ENCODE measurements at regions not wholly inside any gene's neighbourhood (a gene's known extent, or its start where the extent isn't known, plus 50 kb on each side); places are given as distances from the start of the nearest gene placed in this dataset.

GRCh38 chr16:61149709-61150108, 886.5 kb downstream of the CDH8 start:
- Histone ChIP-seq H3K4me1 (no peaks in the 10 kb centered on the region), H3K27ac (no peak overlapping the region), H3K27me3 (no peaks in the 10 kb centered on the region), H3K4me3 (no peak overlapping the region), H3K36me3 (no peaks in the 10 kb centered on the region), H3K9me3 (no peaks in the 10 kb centered on the region)
- no peak for TF ChIP-seq CTCF (IDR thresholded peaks at IDR 0.05)
- DNase-seq (ENCODE audit: low spot score), result no peak

DNA sequence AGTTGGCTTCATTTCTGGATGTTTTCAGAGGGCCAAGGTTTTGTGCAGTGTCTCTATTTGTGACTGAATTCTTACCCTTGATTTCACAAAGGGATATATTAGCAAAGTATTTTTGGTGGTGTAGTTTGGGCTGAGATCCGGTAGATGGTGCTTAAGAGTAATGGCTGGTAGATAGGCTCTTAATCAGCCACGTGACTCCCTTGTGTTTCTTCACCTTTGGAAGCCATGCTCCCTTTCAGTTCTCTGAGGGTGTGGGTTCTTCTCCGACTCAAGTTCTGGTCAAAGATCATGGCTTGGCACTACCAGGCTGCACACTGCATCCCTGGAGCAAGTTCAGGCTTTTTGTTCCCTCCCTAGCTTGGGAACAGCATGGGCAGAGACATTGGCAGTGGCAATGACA, 887.3 kb downstream of the CDH8 start:
- Histone ChIP-seq H3K27ac (no peak overlapping the region), H3K4me3 (no peak overlapping the region), H3K4me1 (no peaks in the 10 kb centered on the region), H3K36me3 (no peaks in the 10 kb centered on the region), H3K27me3 (no peaks in the 10 kb centered on the region), H3K9me3 (no peaks in the 10 kb centered on the region)
- TF ChIP-seq CTCF (IDR thresholded peaks at IDR 0.05), result no peak
- no peak for DNase-seq (ENCODE audit: low spot score)

- DNase-seq (ENCODE audit: low spot score), result no peak
- H3K27me3 ChIP-seq, result no peaks in the 10 kb centered on the region
- H3K9me3 ChIP-seq, result no peaks in the 10 kb centered on the region
- H3K4me1 ChIP-seq, result no peaks in the 10 kb centered on the region
- H3K36me3 ChIP-seq, result no peaks in the 10 kb centered on the region
- no peak overlapping the region for H3K4me3 ChIP-seq
- H3K27ac ChIP-seq, result no peak overlapping the region
- TF ChIP-seq CTCF (IDR thresholded peaks at IDR 0.05), result no peak
Observed at GRCh38 chr16:61146429-61146828, 889.8 kb downstream of the CDH8 start.

GRCh38 chr16:61131447-61131846, 904.8 kb downstream of the CDH8 start:
- Histone ChIP-seq H3K4me1 (no peaks in the 10 kb centered on the region), H3K9me3 (no peaks in the 10 kb centered on the region), H3K36me3 (no peaks in the 10 kb centered on the region), H3K4me3 (no peak overlapping the region), H3K27me3 (no peaks in the 10 kb centered on the region), H3K27ac (no peak overlapping the region)
- no peak for DNase-seq (ENCODE audit: low spot score)
- TF ChIP-seq CTCF (IDR thresholded peaks at IDR 0.05), result no peak

- Histone ChIP-seq H3K27me3 (no peaks in the 10 kb centered on the region), H3K4me1 (no peaks in the 10 kb centered on the region), H3K27ac (no peak overlapping the region), H3K36me3 (no peaks in the 10 kb centered on the region), H3K4me3 (no peak overlapping the region), H3K9me3 (no peaks in the 10 kb centered on the region)
- no peak for DNase-seq (ENCODE audit: low spot score)
- no peak for TF ChIP-seq CTCF (IDR thresholded peaks at IDR 0.05)
Observed at GRCh38 chr16:61128545-61129323, 907.5 kb downstream of the CDH8 start.

GRCh38 chr16:61105544-61105943, 930.7 kb downstream of the CDH8 start:
- Histone ChIP-seq H3K27me3 (no peaks in the 10 kb centered on the region), H3K4me1 (no peaks in the 10 kb centered on the region), H3K9me3 (no peaks in the 10 kb centered on the region), H3K4me3 (no peak overlapping the region), H3K36me3 (no peaks in the 10 kb centered on the region), H3K27ac (no peak overlapping the region)
- DNase-seq (ENCODE audit: low spot score), result no peak
- TF ChIP-seq CTCF (IDR thresholded peaks at IDR 0.05), result no peak
